B cell (primary cell): ENCODE measurements at regions not wholly inside any gene's neighbourhood (a gene's known extent, or its start where the extent isn't known, plus 50 kb on each side); places are given as distances from the start of the nearest gene placed in this dataset.

Experiments
- EZH2 ChIP-seq: IDR thresholded peaks from 2 replicates; pipeline ENCODE4 v1.6.1; 2012; ENCODE audit warnings: borderline replicate concordance, low read depth, mild to moderate bottlenecking, moderate library complexity, low read length; ENCODE audit not compliant: insufficient read depth, poor library complexity, severe bottlenecking
- TF ChIP-seq, protein P1 (sequence below): fragments of 200-600 bp; IDR thresholded peaks from one replicate; pipeline ENCODE4 v1.8.0; 2022; ENCODE audit warnings: antibody characterized with exemption, mild to moderate bottlenecking

DNA sequence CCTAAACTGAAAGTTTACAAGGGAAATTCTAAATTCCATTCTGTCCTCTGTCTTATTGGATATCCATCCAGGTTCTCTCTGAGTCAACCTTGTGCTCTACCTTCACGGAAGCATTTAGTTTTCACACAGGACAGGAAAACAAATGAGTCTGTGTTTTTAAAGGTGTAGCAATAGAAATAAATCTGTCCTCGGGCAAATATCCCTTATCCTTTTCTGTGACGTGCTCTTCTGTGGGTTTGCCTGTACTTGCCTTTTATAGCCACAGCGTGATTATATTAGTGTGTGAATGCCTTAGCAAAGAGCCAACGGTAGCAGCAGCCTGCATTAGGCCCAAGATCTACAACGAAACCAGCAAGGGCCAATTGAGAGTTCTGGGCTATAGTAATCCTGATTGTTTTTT, 127.2 kb upstream of the PLSCR5 start:
- TF ChIP-seq, protein P1, sequence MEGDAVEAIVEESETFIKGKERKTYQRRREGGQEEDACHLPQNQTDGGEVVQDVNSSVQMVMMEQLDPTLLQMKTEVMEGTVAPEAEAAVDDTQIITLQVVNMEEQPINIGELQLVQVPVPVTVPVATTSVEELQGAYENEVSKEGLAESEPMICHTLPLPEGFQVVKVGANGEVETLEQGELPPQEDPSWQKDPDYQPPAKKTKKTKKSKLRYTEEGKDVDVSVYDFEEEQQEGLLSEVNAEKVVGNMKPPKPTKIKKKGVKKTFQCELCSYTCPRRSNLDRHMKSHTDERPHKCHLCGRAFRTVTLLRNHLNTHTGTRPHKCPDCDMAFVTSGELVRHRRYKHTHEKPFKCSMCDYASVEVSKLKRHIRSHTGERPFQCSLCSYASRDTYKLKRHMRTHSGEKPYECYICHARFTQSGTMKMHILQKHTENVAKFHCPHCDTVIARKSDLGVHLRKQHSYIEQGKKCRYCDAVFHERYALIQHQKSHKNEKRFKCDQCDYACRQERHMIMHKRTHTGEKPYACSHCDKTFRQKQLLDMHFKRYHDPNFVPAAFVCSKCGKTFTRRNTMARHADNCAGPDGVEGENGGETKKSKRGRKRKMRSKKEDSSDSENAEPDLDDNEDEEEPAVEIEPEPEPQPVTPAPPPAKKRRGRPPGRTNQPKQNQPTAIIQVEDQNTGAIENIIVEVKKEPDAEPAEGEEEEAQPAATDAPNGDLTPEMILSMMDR, result no peak
- no peak for TF ChIP-seq EZH2
